Adrenal gland (tissue), 9 donors: ENCODE measurements at regions not wholly inside any gene's neighbourhood (a gene's known extent, or its start where the extent isn't known, plus 50 kb on each side); places are given as distances from the start of the nearest gene placed in this dataset.

Experiments
- DNase-seq, 7 donors: peaks; one replicate each; pipeline ENCODE4 v3.0.0-alpha.2; 2019 to 2020
- H3K27ac ChIP-seq, 5 donors: fragments of 200-600 bp; sonication (generic) in 4 of 5; 1 replicate in 3 of 5; 2 replicates in 2 of 5; pipeline versions ENCODE4 v1.5.1 to v1.8.0; 2016 to 2020; ENCODE audit warnings: mild to moderate bottlenecking in 1 of 5
- H3K27me3 ChIP-seq: fragments of 200-600 bp; 2 replicates; pipeline ENCODE4 v1.8.0; 2021
- H3K36me3 ChIP-seq, 2 donors: fragments of 200-600 bp; replicated peaks in 1 of 2; 1 replicate in 1 of 2; 2 replicates in 1 of 2; pipeline versions ENCODE4 v1.5.1 to v1.8.0; 2018 to 2022
- H3K4me1 ChIP-seq, 2 donors: fragments of 200-600 bp; replicated peaks in 1 of 2; 1 replicate in 1 of 2; 2 replicates in 1 of 2; pipeline versions ENCODE4 v1.5.1 to v1.8.0; 2018 to 2021
- H3K4me3 ChIP-seq, 4 donors: fragments of 200-600 bp; sonication (generic) in 3 of 4; one replicate each; pipeline ENCODE4 v1.5.1; 2016 to 2018
- H3K9me3 ChIP-seq, 3 donors: fragments of 200-600 bp; sonication (generic) in 1 of 3; replicated peaks in 1 of 3; 1 replicate in 2 of 3; 2 replicates in 1 of 3; pipeline versions ENCODE4 v1.5.1 to v1.8.0; 2016 to 2021
- CTCF ChIP-seq, 6 experiments: fragments of 450-650 bp in 4 of 6; fragments of 200-600 bp in 2 of 6; sonication (generic) in 1 of 6; IDR thresholded peaks; 1 replicate in 5 of 6; 2 replicates in 1 of 6; pipeline versions ENCODE4 v1.5.1 to v1.8.0; 2016 to 2021; ENCODE audit warnings: antibody characterized with exemption in 6 of 6, mild to moderate bottlenecking in 2 of 6, moderate library complexity in 1 of 6
- POLR2A ChIP-seq, 2 donors: fragments of 450-650 bp; IDR thresholded peaks; one replicate each; pipeline ENCODE4 v1.6.1; 2017; ENCODE audit warnings: antibody characterized with exemption in 2 of 2, mild to moderate bottlenecking in 2 of 2, moderate library complexity in 1 of 2
- WGBS, 4 donors: extraction: QIAGEN DNeasy Blood & Tissue Kit in 2 of 4; methylation state at CpG; one replicate each; pipeline versions ENCODE4 v1.1.5 to v1.1.7; 2013 to 2017; 5-methylcytosine and 5-hydroxymethylcytosine counted together
- intact Hi-C, 2 donors: fragments of 100-400 bp; cut with DNase I; formaldehyde crosslinking; loops; one replicate each; pipeline versions ENCODE4 v1.14.1 to v1.15.0; 2022 to 2023
- donor health status: healthy with polysubstance abuse.
- donor health status: Bipolar disorder and iron deficiency.
- donor health status: DM: yes; HTN: yes; CAD: no.
- donor health status: DM: no; HTN: no; CAD: no.
- donor health status: DM: no; HTN: no; CAD: no.

- H3K4me1 ChIP-seq: no peaks in the 10 kb centered on the region
- H3K9me3 ChIP-seq: no peaks in the 10 kb centered on the region
- H3K27me3 ChIP-seq: no peaks in the 10 kb centered on the region
- intact Hi-C loops: no loop called here
- H3K27ac ChIP-seq: no peak overlapping the region
- H3K4me3 ChIP-seq: no peak overlapping the region
- no peaks in the 10 kb centered on the region for H3K36me3 ChIP-seq
- WGBS, 4 donors: 84 to 88% (median 87%) methylated on average over 5 of the region's 5 CpGs
- DNase-seq: no peak
- TF ChIP-seq POLR2A (IDR thresholded peaks at IDR 0.05) (no peak), CTCF (IDR thresholded peaks at IDR 0.05) (no peak)
Observed at GRCh38 chr2:51601706-51602105, 569.8 kb upstream of the NRXN1 start.

- intact Hi-C loops: no loop called here
- no peak for DNase-seq
Observed at GRCh38 chr2:51597086-51597485, 565.2 kb upstream of the NRXN1 start.

GRCh38 chr2:51595836-51596235, 563.9 kb upstream of the NRXN1 start:
- intact Hi-C loops: no loop called here
- no peak overlapping the region for H3K4me3 ChIP-seq
- no peak for TF ChIP-seq POLR2A (IDR thresholded peaks at IDR 0.05)
- TF ChIP-seq CTCF (IDR thresholded peaks at IDR 0.05): no peak
- H3K36me3 ChIP-seq: no peaks in the 10 kb centered on the region
- no peaks in the 10 kb centered on the region for H3K4me1 ChIP-seq
- H3K27me3 ChIP-seq: no peaks in the 10 kb centered on the region
- no peaks in the 10 kb centered on the region for H3K9me3 ChIP-seq
- no peak for DNase-seq
- H3K27ac ChIP-seq: no peak overlapping the region

More at GRCh38 chr2:51597086-51597485, 565.2 kb upstream of the NRXN1 start:
- Histone ChIP-seq H3K27me3 (no peaks in the 10 kb centered on the region), H3K4me1 (no peaks in the 10 kb centered on the region), H3K4me3 (no peak overlapping the region), H3K9me3 (no peaks in the 10 kb centered on the region), H3K36me3 (no peaks in the 10 kb centered on the region), H3K27ac (no peak overlapping the region)
- TF ChIP-seq CTCF (IDR thresholded peaks at IDR 0.05): no peak
- TF ChIP-seq POLR2A (IDR thresholded peaks at IDR 0.05): no peak

- WGBS, 4 donors: 83 to 84% (median 84%) methylated on average over 22 of the region's 22 CpGs
- DNase-seq: no peak
- TF ChIP-seq CTCF (IDR thresholded peaks at IDR 0.05) (no peak), POLR2A (IDR thresholded peaks at IDR 0.05) (no peak)
- Histone ChIP-seq H3K36me3 (no peaks in the 10 kb centered on the region), H3K27me3 (no peaks in the 10 kb centered on the region), H3K27ac (no peak overlapping the region), H3K4me1 (no peaks in the 10 kb centered on the region), H3K4me3 (no peak overlapping the region), H3K9me3 (no peaks in the 10 kb centered on the region)
- intact Hi-C loops: no loop called here
Observed at GRCh38 chr2:51581636-51582267, 549.8 kb upstream of the NRXN1 start.
